ENCODE measurements at regions not wholly inside any gene's neighbourhood (a gene's known extent, or its start where the extent isn't known, plus 50 kb on each side); places are given as distances from the start of the nearest gene placed in this dataset.
"Not testable (repeated sequence)": the region's sequence is repeated elsewhere in the genome, so short reads cannot be mapped to it uniquely, and the experiment has no call there.

- DNase-seq, result not testable (repeated sequence)
Measured at GRCh38 chr16:5156486-5156885, 58.9 kb upstream of the EEF2KMT start.

GRCh38 chr16:5154006-5154405, 56.4 kb upstream of the EEF2KMT start:
- not testable (repeated sequence) for DNase-seq

DNA sequence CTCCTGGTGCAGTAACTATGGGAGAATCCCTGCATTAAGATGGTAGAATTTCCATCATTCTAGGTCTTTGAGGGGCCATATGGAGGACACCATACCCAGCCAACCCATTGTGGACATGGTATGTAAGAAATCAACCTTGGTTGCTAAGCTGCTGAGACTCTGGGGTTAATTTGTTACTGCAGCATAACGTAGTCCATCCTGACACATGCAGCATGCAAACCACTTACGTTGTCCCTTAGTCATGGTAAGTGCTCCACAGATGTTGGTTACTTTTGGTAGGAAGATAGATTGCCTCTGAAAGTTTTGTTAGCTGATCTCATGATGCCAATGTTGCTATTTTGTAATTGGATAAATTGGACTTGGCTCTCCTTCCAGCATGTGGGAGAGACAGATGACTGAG, 53.8 kb upstream of the EEF2KMT start:
- DNase-seq, result not testable (repeated sequence)

All from activated CD4-positive, alpha-beta T cell treated with anti-CD3 and anti-CD28 coated beads, Interleukin-2, amount 50 U/mL, for 1 hour (primary cell).